Inferior parietal cortex (tissue), 1 donor: ENCODE measurements at regions not wholly inside any gene's neighbourhood (a gene's known extent, or its start where the extent isn't known, plus 50 kb on each side); places are given as distances from the start of the nearest gene placed in this dataset.
"Not testable (repeated sequence)": the region's sequence is repeated elsewhere in the genome, so short reads cannot be mapped to it uniquely, and the experiment has no call there.

Experiments
- DNase-seq: peaks from one replicate; pipeline ENCODE4 v3.0.0-alpha.2; 2016; ENCODE audit errors: extremely low spot score

- no peak for DNase-seq
Observed at GRCh38 chrX:10965174-10965798, 145.8 kb upstream of the HCCS start.

GRCh38 chrX:10966057-10966456 lies 145.1 kb upstream of the HCCS start:
- DNase-seq: no peak

- no peak for DNase-seq
Observed at GRCh38 chrX:10971176-10971575, 140.0 kb upstream of the HCCS start.

- DNase-seq: no peak
Observed at GRCh38 chrX:10971759-10972158, 139.4 kb upstream of the HCCS start.

- no peak for DNase-seq
Observed at GRCh38 chrX:10972706-10973105, 138.4 kb upstream of the HCCS start.

- DNase-seq: no peak
Observed at GRCh38 chrX:10974920-10975319, 136.2 kb upstream of the HCCS start.

- no peak for DNase-seq
Observed at GRCh38 chrX:10979956-10980355, 131.2 kb upstream of the HCCS start.

GRCh38 chrX:10981506-10981905 lies 129.6 kb upstream of the HCCS start:
- DNase-seq: no peak

GRCh38 chrX:10983526-10983925 lies 127.6 kb upstream of the HCCS start:
- DNase-seq: peak; percentile 6

- no peak for DNase-seq
Observed at GRCh38 chrX:10984213-10984612, 126.9 kb upstream of the HCCS start.

- DNase-seq: no peak
Observed at GRCh38 chrX:10986616-10987015, 124.5 kb upstream of the HCCS start.

- DNase-seq: no peak
Observed at GRCh38 chrX:10988653-10989052, 122.5 kb upstream of the HCCS start.

GRCh38 chrX:10989386-10989785 lies 121.7 kb upstream of the HCCS start:
- no peak for DNase-seq

GRCh38 chrX:10990418-10990817 lies 120.7 kb upstream of the HCCS start:
- no peak for DNase-seq

GRCh38 chrX:10990976-10991375 lies 120.2 kb upstream of the HCCS start:
- DNase-seq: no peak

- DNase-seq: no peak
Observed at GRCh38 chrX:10992110-10992509, 119.0 kb upstream of the HCCS start.

GRCh38 chrX:11007076-11007475 lies 104.1 kb upstream of the HCCS start:
- not testable (repeated sequence) for DNase-seq

GRCh38 chrX:11010476-11010875 lies 100.7 kb upstream of the HCCS start:
- DNase-seq: no peak

- no peak for DNase-seq
Observed at GRCh38 chrX:11016728-11017127, 94.4 kb upstream of the HCCS start.

GRCh38 chrX:11022588-11022987 lies 88.5 kb upstream of the HCCS start:
- not testable (repeated sequence) for DNase-seq

GRCh38 chrX:11039926-11040325 lies 71.2 kb upstream of the HCCS start:
- no peak for DNase-seq

- DNase-seq: no peak
Observed at GRCh38 chrX:11040405-11040804, 70.7 kb upstream of the HCCS start.

GRCh38 chrX:11040996-11041395 lies 70.1 kb upstream of the HCCS start:
- no peak for DNase-seq

- no peak for DNase-seq
Observed at GRCh38 chrX:11050013-11050412, 61.1 kb upstream of the HCCS start.
